NCI-H2171 (cell line): ENCODE measurements at regions not wholly inside any gene's neighbourhood (a gene's known extent, or its start where the extent isn't known, plus 50 kb on each side); places are given as distances from the start of the nearest gene placed in this dataset.

Experiments used
- DNase-seq: peaks from one replicate; lab custom pipeline; 2025; lab: John Stamatoyannopoulos, UW

DNA sequence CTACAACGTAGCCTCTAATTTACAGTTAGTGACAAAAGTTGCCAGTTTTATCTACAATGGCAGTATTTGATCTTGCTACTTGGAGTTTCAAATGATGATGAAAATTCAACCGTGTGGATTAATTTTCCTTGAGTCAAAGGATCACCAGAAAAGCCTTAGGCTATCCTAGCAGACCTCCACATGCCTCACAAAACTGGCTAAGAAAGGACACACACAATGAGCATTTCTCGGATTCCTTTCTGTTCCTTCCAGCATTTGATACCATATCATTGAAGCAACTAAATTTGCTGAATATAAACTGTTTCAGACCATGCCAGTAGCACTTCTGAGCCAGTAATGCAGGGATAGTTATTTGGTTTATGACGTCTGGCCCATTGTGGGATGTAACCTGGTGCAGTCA, 587.4 kb upstream of the MDFIC2 start:
- DNase-seq = no peak

DNA sequence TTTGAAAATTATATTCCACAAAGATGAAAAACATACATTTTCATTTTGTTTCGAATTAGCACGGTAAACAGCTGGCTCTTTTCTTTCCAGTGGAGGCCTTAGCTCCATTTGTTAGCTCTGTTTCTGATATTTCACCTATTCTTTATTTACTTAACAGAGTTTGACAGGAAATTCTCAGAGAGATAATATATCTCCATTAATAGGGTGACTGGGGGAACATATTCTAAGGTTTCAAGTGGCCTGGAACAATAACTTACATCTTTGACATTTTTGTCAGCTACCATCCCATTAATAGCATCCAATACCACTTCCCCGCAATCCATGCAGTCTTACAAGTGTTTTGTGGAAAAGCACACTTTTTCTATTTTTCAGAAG, 577.6 kb upstream of the MDFIC2 start:
- no peak for DNase-seq

DNA sequence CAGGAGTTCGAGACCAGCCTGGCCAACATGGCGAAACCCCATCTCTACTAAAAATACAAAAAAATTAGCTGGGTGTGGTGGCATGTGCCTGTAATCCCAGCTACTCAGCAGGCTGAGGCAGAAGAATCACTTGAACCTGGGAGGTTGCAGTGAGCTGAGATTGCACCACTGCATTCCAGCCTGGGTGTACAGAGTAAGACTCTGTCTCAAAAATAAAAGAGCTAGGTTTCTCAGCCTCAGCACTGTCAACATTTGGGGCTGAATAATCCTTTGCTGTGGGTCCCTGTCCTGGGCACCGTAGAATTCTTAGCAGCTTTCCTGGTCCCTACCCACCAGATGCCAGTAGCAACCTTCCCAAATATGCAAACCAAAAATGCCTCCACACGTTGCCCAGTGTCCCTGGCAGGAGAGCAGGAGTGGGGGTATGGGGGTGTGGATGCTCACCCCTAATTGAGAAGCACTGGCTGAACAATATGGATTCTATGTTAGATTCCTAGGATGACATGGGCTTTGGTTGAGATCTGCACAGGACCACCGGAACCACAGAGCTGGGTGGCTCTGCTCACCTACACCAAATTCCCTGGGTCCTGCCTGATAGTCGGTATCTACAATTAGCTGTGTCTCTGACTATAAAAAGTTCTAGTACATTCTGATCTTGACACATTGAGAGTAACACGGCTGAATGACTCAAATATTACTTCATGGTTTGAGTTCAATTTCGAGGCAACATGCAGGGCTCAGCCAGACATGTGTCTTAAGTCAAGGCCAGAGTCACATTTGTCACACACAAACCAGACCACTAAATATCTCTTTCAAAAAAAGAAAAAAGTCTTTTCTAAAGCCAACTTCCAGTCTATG, 577.0 kb upstream of the MDFIC2 start:
- no peak for DNase-seq

DNA sequence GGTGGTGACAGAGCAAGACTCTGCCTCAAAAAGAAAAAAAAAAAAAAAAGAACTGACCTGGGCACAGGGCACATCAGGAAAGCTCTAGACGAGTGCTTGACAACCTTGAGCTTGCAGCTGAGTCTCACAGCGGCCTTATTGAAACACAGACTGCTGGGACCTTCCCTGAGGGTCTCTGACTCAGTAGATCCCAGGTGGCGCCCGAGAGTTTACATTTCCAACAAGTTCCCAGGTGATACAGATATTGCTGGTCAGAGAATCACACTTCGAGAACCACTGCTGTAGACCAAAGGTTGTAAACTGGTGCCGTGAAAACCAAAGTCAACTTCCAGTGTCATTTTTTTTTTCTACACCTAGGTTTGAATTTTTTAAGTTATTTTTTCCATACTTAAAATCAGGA, 573.2 kb upstream of the MDFIC2 start:
- no peak for DNase-seq

DNA sequence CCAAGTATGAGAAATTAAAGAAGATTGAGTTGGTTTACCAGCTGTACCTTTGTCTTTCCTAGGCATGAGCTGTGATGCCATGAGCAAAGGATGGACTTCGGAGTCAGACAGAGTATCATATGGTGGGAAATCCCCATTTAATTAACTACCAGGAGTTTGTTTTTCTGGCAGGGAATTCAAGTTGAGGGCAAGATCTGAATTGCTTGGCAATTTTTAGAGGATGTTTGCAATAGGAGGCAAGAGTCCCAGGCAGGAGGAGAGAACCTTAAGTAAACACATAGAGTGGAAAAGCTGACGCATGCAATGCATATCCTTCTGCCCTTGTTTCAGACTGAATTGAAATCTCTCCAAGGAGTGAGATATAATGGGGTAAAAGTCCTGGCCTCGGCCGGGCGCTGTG, 569.7 kb upstream of the MDFIC2 start:
- DNase-seq = no peak

DNA sequence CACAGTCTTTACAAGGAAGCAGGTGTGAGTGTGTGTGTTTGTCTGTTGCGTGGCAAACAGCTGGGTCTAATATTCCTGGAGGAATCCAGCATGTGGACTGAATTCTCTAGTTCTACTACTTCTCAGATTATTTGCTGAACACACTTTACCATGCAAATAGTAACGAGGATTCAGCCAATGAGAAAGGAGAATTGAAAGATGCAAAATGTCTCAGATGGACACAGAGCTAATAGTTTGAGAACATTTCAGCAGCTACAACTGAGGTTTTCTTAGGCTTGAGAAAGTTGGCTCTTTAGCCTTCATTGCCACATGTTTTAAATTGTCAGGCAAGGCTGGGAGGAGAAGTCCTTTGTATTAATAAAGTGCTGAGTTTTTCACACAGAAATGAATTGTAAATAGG, 568.0 kb upstream of the MDFIC2 start:
- DNase-seq = no peak

DNA sequence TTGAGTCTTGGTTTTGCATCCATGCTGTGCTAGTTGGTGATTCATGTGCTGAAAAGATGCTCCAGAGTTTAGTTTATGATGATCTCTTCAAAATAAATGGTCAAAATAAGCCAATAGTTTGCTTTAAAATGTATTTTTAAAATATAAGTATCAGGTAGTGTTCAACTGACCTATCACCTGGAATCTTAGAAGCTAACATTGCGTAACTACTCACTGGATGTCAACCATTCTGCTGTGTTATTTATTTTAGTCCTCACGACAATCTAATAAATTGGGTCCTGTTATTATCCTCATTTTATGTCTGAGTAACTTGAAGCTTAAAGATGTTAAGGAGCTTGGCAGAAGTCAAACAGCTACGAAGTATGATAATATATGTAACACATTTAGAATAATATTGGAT, 563.7 kb upstream of the MDFIC2 start:
- DNase-seq = no peak

DNA sequence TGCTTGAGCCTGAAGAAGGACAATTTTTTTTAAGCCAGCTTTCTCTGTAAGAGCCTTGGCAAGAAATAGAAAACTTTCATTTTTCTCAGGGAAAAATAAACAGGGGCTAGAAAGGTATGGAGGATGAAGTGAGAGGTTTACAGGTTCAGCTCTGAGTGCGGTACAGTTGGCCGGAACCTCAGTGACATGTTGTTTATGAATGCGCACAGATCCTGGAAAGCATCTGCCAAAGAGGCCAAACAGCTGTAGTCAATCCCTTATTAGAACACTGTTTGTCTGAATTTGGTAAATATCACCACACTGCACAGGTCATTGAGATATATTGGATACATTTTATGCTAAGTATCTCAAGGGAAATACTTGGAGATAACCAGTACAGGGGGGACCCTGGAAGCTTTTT, 561.8 kb upstream of the MDFIC2 start:
- DNase-seq = no peak

DNA sequence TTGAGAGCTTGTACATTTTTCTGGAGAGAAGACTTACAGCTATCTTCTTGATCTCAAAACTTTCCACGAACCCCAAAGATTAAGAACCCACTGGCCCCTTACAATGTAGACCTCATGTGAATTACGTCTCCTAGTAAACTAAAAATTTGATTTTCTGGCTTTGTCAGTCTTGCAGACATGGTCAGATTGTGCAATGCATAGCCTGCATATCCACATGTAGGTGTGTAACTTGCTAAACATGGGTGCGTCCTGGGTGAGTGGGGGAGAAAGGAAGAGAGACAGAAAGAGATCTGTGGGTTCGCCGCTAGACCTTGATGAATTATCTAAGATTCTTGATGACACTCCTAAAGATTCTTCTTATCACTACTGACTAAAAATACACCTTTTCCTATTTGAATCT, 561.2 kb upstream of the MDFIC2 start:
- DNase-seq = no peak

DNA sequence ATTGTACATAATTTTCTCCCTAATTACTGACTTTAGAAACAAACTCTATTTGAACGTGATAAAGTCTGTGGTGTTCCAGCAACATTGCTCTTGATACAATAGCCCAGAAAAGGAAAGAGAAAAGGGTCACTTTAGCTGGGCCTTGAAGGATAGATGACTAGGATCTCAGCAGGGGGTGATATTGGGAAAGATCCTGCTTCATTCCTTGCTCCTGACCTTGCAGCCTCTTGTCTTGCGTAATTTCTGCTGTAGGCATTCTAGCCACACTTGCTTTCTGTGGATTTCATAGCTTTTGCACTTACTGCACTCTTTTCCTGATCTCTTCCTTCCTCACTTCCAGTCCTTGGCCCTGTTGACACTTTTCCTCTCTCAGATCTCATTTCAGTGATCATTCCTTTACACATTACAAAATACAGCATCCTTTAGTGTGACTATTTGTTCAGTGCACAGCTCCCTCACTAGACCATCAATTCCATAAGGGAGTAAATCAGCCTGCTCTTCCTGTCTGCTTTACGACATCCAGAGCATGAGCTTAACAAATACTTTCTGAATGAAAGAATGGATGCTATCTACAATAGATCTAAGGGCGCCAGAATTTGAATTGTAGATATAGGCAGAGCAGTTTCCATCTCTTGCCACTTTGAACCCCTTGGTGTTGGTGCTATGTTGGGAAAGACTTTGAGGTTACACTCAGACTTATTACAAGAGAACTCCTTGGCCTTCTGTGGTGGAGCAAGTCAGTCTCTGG, 559.6 kb upstream of the MDFIC2 start:
- DNase-seq = no peak

DNA sequence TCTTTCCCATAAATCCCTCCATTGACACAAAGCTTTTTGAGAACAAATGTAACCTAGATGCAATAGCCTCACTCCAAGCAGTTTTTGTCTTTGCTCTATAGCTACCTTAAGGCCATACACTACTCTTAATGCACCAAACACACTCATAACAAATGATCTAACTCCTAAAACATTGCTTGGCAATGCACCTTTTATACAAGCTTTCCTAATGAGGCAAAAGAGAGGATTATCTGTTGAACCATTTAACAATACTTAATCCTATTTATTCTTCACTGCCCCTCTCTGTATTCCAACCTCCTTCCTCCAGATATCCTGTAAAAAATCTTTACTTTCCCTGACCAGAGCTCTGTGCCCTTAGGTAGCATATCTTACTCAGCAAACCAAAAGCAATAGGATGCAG, 558.1 kb upstream of the MDFIC2 start:
- no peak for DNase-seq

DNA sequence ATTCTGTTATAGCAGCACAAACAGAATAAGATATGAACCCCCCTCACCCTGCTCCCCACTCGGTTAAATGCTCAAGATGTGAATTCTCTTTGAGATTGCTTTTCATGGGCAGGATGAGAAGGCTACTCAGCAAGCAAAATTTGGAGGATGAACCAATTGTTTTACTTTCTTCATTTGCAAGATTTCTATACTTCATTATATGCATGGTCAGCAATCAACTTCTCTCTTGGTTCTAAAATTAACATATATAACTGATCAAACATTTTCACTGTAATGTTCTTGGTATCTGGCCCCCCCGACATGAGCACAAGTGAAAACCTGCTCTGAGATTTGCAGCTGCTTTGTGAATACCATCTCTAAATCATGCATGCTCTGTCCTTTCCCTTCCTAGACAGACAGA, 556.1 kb upstream of the MDFIC2 start:
- no peak for DNase-seq

DNA sequence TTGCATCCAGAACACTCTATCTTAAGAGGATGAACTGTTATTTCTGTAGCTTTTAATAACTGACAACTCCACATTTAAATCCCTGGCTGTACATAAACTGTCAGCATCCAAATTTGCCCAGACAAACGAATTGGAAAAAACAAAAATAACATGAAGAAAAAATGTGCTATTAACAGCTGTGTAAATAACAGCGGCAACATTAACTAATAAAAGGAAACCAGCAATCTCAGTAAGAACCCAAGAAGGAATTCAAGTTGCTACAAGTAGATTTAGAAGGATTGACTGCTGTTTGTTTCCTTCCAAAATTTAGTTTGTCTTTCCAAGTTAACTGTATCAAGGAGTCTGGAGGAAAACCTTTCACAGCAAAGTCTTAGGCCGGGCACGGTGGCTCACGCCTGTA, 550.6 kb upstream of the MDFIC2 start:
- no peak for DNase-seq

DNA sequence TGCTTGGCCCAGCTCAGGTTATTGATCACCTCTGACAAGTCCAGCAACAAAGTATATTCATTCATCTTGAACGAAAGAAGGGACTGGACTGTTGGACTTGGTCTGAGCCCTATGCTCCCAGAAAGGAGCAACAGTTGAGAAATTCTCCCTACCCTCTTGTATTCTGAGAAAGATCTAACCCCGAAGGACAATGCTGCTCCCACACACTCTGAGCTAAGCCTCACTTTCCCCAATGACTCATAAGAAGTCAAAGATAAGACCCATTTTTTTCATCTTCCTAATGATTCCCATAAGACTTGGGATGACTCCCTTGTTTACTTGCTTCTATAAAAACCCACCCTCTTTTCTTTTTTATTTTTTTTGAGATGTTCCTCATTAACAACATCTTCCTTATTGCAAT, 549.4 kb upstream of the MDFIC2 start:
- DNase-seq = no peak

DNA sequence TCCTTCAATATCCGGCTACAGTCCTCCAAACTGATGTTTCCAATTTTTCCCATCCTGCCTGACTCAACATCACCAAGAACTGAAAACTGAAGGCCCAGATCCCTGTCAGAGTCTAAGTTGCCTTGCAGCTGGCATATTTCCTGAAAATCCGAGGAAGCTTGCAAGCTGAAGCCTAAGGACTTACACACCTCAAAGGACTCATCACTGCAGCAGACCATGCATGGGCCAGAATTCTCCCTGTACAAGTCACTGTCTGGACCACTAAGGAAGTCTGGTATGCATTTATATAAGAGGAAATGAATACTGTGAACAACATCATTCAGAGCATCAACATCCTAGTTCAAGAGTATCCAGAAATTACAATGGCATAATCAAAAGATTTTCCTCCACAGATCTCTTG, 548.8 kb upstream of the MDFIC2 start:
- DNase-seq = no peak

DNA sequence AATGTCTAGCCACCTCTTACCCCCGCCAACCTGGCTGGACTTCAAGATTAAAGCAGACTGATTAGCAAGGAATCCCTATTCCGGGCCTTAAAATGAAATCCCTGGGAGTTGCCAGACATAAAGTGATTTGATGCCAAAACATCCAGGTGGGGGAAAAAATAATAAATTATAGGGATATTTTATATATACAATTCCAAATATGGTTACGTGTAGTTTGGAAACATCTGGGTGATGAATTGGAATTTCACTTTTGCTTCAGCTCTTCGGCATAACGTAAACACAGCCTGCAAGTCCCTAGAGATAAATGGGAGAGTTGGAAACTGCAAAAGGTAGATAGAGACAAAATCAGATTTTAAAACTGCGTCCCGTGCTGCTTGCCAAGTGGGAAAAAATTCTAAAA, 545.5 kb upstream of the MDFIC2 start:
- DNase-seq = no peak

DNA sequence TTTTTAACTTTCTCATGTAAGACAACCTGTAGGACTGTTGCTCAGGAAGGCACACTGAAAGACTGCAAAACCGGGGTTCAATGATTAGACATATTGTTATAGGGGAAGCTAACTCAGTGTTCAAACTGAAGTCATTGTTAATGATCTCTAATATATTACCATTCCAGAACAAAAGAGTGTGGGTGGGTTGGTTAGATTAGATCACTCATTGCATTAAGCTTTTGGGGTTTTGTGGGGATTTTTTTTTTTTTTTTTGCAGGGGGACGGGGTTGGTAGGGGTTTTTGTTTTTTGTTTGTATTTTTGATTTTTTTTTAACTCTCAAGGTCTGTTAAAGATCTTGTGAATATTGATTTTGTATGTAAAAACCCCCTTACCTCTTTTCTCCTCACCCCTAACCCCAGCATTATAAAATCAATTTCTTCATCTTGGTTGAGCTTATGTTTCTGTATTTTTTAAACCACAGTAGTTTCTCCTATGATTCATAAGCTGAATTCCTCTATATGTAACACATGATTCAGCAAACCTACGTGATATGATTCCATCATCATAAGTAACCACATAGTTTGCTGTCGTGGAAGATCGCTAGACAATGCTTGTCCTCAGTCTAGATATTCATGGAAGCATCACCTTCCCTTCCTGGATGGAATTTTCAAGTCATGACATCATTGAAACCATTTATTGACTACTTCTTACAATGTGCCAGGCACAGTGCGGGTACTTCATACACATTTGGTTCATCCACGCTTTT, 544.1 kb upstream of the MDFIC2 start:
- DNase-seq = no peak

DNA sequence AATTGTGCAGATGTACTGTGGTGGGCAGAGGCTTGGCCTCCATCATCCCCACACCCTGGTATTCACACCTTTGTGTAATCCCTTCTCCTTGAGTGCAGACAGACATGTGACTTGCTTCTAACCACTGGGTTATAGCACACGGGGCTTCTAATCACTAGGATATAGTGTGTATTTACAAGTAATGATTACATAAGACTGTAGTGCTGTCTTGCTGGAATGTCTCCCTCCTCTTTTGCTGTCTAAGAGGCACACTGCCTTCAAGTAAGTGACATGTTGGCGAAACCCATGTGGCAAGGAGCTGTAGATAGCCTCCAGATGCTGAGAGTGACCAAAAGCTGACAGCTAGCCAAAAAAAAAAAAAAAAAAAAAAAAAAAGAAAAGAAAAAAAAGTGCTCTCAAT, 542.7 kb upstream of the MDFIC2 start:
- no peak for DNase-seq

DNA sequence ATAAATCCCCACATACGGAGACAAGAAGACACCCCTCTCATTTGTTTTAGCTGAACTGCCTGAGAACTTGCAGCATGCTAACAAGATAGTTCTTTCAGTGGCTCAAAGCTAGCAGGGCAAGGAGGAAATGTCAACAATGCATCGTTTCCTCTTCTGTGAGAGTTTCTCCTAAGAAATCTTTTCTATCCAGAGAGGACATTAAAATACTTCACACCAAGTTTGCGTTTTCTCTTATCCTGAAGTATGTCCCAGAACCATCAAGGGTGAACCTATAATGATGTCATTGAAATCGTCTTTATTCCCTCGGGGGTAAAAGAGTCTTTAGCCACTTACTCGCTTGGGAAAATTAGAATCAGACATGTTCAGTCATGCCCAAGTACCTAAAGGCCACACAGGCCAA, 541.7 kb upstream of the MDFIC2 start:
- DNase-seq = no peak

DNA sequence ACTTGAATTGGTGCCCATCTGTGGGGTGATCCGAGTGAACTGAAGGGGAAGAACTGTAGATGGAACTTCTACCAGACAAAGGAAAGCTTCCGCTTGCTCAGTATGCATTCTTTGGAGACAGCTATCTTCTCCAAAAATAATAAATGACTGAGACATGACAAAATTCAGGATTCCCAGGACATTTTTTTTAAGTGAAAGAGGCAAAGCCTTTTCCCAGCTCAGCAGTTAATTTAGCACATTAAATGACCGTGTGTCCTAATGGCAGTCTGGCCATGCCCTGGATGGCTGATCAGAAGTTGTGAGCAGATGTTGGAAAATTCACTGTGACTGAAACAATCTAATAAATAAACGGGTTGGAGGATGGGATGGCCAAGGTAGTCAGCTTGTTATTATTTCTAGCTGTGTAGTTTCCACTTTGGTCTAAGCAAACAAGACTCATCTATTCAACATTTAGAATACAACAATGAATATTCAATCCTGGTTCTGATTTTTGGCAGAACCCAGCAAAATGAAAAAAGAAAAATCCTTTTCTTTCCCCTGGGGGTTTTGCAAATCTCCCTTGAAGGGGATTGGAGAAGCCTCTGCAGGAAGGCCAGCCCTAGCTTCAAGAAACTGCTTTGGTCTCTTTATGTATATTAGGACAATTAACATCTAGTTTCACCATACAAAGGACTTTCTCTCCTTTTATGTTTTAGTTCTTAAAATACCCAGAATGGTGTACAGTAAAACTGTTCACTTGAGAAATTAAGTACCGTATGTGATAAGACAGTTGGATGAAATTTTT, 540.9 kb upstream of the MDFIC2 start:
- no peak for DNase-seq

DNA sequence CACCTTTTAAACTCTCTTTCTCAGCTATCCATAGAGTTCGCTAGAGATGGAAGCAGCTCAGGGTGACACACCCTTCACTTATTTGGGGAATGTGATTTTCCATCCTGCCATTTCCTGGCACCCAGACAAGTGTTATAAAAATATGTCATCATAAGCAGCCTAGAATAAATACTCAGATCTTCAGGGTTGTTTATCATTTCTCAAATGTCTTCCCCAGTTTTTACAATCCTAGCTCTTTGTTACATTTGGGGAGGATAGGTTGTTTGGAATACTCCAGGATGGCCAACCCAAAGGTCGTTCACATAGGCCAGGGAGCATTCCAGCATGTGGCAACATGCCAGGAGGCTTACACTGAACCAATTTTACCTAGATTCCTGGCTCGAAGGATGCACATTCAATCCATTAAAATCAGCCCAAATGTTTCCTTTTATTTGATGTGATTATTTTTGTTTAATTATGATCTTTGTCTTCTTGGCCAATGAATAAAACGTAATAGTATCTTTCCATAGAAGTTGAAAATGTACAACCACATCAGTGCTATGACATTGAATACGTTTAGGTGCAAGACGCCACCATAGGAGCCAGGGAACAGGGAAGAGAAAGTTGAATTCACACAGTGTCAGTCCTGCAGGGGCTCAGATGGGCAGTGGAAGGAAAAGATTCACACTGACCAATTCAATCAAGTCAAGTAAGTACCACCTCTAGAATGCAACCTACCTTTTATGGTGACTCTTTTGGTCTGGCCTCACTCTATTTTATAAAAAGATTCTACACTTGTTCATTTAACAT, 537.7 kb upstream of the MDFIC2 start:
- no peak for DNase-seq
